Stimulated activated CD8-positive, alpha-beta memory T cell treated with anti-CD3 and anti-CD28 coated beads, Interleukin-12 subunit alpha, Interleukin-12 subunit beta, amount 100 ng/mL, for 1 hour (primary cell): ENCODE measurements at regions not wholly inside any gene's neighbourhood (a gene's known extent, or its start where the extent isn't known, plus 50 kb on each side); places are given as distances from the start of the nearest gene placed in this dataset.
"Not testable (repeated sequence)": the region's sequence is repeated elsewhere in the genome, so short reads cannot be mapped to it uniquely, and the experiment has no call there.

ENCODE experiments used
- DNase-seq: peaks from one replicate; pipeline ENCODE4 v3.0.0-alpha.2; 2020; ENCODE audit warnings: low read depth

DNA sequence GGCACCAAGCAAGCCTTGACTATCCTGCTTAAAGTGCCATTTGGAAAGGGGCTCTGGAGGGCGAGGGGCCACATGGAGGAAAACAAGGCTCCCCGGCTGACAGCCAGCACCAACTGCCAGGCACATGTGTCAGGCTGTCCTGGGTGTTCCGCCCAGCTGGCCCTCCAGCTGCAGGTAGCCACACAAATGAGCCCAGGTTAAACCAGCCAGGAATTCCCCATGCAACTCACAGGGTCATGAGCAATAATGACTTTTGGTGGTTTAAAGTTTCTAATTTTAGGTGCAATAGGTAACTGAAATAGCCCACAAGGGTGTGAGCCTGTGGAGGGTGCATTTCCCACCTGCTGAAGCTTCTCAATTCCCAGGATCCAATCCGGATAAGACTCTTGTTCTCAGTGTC lies 58.9 kb upstream of the EEF2KMT start:
- not testable (repeated sequence) for DNase-seq

GRCh38 chr16:5154006-5154405 lies 56.4 kb upstream of the EEF2KMT start:
- not testable (repeated sequence) for DNase-seq

DNA sequence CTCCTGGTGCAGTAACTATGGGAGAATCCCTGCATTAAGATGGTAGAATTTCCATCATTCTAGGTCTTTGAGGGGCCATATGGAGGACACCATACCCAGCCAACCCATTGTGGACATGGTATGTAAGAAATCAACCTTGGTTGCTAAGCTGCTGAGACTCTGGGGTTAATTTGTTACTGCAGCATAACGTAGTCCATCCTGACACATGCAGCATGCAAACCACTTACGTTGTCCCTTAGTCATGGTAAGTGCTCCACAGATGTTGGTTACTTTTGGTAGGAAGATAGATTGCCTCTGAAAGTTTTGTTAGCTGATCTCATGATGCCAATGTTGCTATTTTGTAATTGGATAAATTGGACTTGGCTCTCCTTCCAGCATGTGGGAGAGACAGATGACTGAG lies 53.8 kb upstream of the EEF2KMT start:
- not testable (repeated sequence) for DNase-seq
